ENCODE measurements at regions not wholly inside any gene's neighbourhood (a gene's known extent, or its start where the extent isn't known, plus 50 kb on each side); places are given as distances from the start of the nearest gene placed in this dataset.
"Not testable (repeated sequence)": the region's sequence is repeated elsewhere in the genome, so short reads cannot be mapped to it uniquely, and the experiment has no call there.

GRCh38 chr5:82447913-82448312 lies 169.8 kb upstream of the RPS23 start:
- no peak for TF ChIP-seq CTCF (IDR thresholded peaks at IDR 0.05; ENCODE audit: insufficient read depth, missing control alignments)
- no peak for DNase-seq (ENCODE audit: insufficient read length, low spot score)
- no peak for FAIRE-seq

- DNase-seq (ENCODE audit: insufficient read length, low spot score), result no peak
- TF ChIP-seq CTCF (IDR thresholded peaks at IDR 0.05; ENCODE audit: insufficient read depth, missing control alignments), result no peak
- no peak for FAIRE-seq
Observed at GRCh38 chr5:82446809-82447208, 168.7 kb upstream of the RPS23 start.

- DNase-seq (ENCODE audit: insufficient read length, low spot score) (no peak), FAIRE-seq (no peak)
- TF ChIP-seq CTCF (IDR thresholded peaks at IDR 0.05; ENCODE audit: insufficient read depth, missing control alignments), result no peak
Observed at GRCh38 chr5:82445726-82446335, 167.7 kb upstream of the RPS23 start.

GRCh38 chr5:82439750-82440445 lies 161.7 kb upstream of the RPS23 start:
- no peak for DNase-seq (ENCODE audit: insufficient read length, low spot score)
- TF ChIP-seq CTCF (IDR thresholded peaks at IDR 0.05; ENCODE audit: insufficient read depth, missing control alignments), result no peak
- FAIRE-seq, result no peak

- DNase-seq (ENCODE audit: insufficient read length, low spot score); FAIRE-seq: not testable (repeated sequence)
Observed at GRCh38 chr5:82437565-82437964, 159.4 kb upstream of the RPS23 start.

- no peak for FAIRE-seq
- no peak for DNase-seq (ENCODE audit: insufficient read length, low spot score)
- TF ChIP-seq CTCF (IDR thresholded peaks at IDR 0.05; ENCODE audit: insufficient read depth, missing control alignments), result no peak
Observed at GRCh38 chr5:82436291-82436690, 158.1 kb upstream of the RPS23 start.

GRCh38 chr5:82434696-82435660 lies 156.8 kb upstream of the RPS23 start:
- FAIRE-seq, result not testable (repeated sequence)

More at GRCh38 chr5:82434696-82435660, 156.8 kb upstream of the RPS23 start:
- not testable (repeated sequence) for DNase-seq (ENCODE audit: insufficient read length, low spot score)
